A673 (cell line): ENCODE measurements at regions not wholly inside any gene's neighbourhood (a gene's known extent, or its start where the extent isn't known, plus 50 kb on each side); places are given as distances from the start of the nearest gene placed in this dataset.

Experiments used
- CTCF ChIP-seq: fragments of 300-800, 200-600 bp; sonication (generic); conservative IDR thresholded peaks from 2 replicates; pipeline ENCODE4 v1.5.1; 2017; ENCODE audit warnings: low read depth, mild to moderate bottlenecking, antibody characterized with exemption, low read length, moderate library complexity, mixed read lengths
- EZH2 ChIP-seq: fragments of 200-600 bp; sonication (generic); IDR thresholded peaks from 2 replicates; pipeline ENCODE4 v1.6.1; 2017; ENCODE audit warnings: borderline replicate concordance, low read depth, mild to moderate bottlenecking, mixed read lengths, antibody characterized with exemption, low read length; ENCODE audit not compliant: poor library complexity, severe bottlenecking

- TF ChIP-seq CTCF (no peak), EZH2 (no peak)
These were observed 104.2 kb upstream of the PUDP start for GRCh38 chrX:7252013-7252610.
